ENCODE measurements at regions not wholly inside any gene's neighbourhood (a gene's known extent, or its start where the extent isn't known, plus 50 kb on each side); places are given as distances from the start of the nearest gene placed in this dataset.

GRCh38 chr11:38330578-38330977 is 1732.5 kb upstream of the RAG2 start:
- Histone ChIP-seq H3K4me3 (ENCODE audit: low read depth, low read length) (no peak overlapping the region), H3K27me3 (ENCODE audit: control insufficient read depth, insufficient read depth, low read length) (no peaks in the 10 kb centered on the region), H3K36me3 (ENCODE audit: control insufficient read depth, insufficient read depth, low read length) (no peaks in the 10 kb centered on the region)
- no peak for TF ChIP-seq CTCF (IDR thresholded peaks at IDR 0.05; ENCODE audit: insufficient read depth, low read depth, low read length)
- ChIA-PET CTCF (no interaction called here), POLR2A (no interaction called here)
- no peak for DNase-seq (ENCODE audit: low read depth)

- POLR2A ChIA-PET: no interaction called here
- Histone ChIP-seq H3K4me3 (ENCODE audit: low read depth, low read length) (no peak overlapping the region), H3K27me3 (ENCODE audit: control insufficient read depth, insufficient read depth, low read length) (no peaks in the 10 kb centered on the region), H3K36me3 (ENCODE audit: control insufficient read depth, insufficient read depth, low read length) (no peaks in the 10 kb centered on the region)
- DNase-seq (ENCODE audit: low read depth): no peak
- CTCF ChIA-PET: no interaction called here
- no peak for TF ChIP-seq CTCF (IDR thresholded peaks at IDR 0.05; ENCODE audit: insufficient read depth, low read depth, low read length)
Measured at GRCh38 chr11:38323961-38324761, 1726.1 kb upstream of the RAG2 start.

GRCh38 chr11:38315151-38315550 is 1717.1 kb upstream of the RAG2 start:
- Histone ChIP-seq H3K27me3 (ENCODE audit: control insufficient read depth, insufficient read depth, low read length) (no peaks in the 10 kb centered on the region), H3K36me3 (ENCODE audit: control insufficient read depth, insufficient read depth, low read length) (no peaks in the 10 kb centered on the region), H3K4me3 (ENCODE audit: low read depth, low read length) (no peak overlapping the region)
- CTCF ChIA-PET: interaction anchor here (1.0 kb wide), 1 partner anchor 15 kb away, joined by 3 read pairs; no protein-coding TSS in a partner anchor
- DNase-seq (ENCODE audit: low read depth): no peak
- POLR2A ChIA-PET: no interaction called here
- no peak for TF ChIP-seq CTCF (IDR thresholded peaks at IDR 0.05; ENCODE audit: insufficient read depth, low read depth, low read length)

- H3K4me3 ChIP-seq (ENCODE audit: low read depth, low read length): no peak overlapping the region
- no peak for TF ChIP-seq CTCF (IDR thresholded peaks at IDR 0.05; ENCODE audit: insufficient read depth, low read depth, low read length)
- ChIA-PET POLR2A (no interaction called here), CTCF (no interaction called here)
- no peak for DNase-seq (ENCODE audit: low read depth)
- no peaks in the 10 kb centered on the region for H3K27me3 ChIP-seq (ENCODE audit: control insufficient read depth, insufficient read depth, low read length)
- H3K36me3 ChIP-seq (ENCODE audit: control insufficient read depth, insufficient read depth, low read length): no peaks in the 10 kb centered on the region
Measured at GRCh38 chr11:38307455-38307854, 1709.4 kb upstream of the RAG2 start.

- Histone ChIP-seq H3K27me3 (ENCODE audit: control insufficient read depth, insufficient read depth, low read length) (no peaks in the 10 kb centered on the region), H3K4me3 (ENCODE audit: low read depth, low read length) (no peak overlapping the region), H3K36me3 (ENCODE audit: control insufficient read depth, insufficient read depth, low read length) (no peaks in the 10 kb centered on the region)
- ChIA-PET CTCF (no interaction called here), POLR2A (no interaction called here)
- TF ChIP-seq CTCF (IDR thresholded peaks at IDR 0.05; ENCODE audit: insufficient read depth, low read depth, low read length): no peak
- no peak for DNase-seq (ENCODE audit: low read depth)
Measured at GRCh38 chr11:38305682-38306081, 1707.6 kb upstream of the RAG2 start.
